ENCODE measurements at regions not wholly inside any gene's neighbourhood (a gene's known extent, or its start where the extent isn't known, plus 50 kb on each side); places are given as distances from the start of the nearest gene placed in this dataset.
"Not testable (repeated sequence)": the region's sequence is repeated elsewhere in the genome, so short reads cannot be mapped to it uniquely, and the experiment has no call there.

GRCh38 chr17:26774291-26775218 is 519.4 kb upstream of the WSB1 start:
- H3K4me3 ChIP-seq (replicated peaks in 1 of 2; ENCODE audit: low read depth in 2 of 2, low read length in 2 of 2): no peak overlapping the region
- no peak for TF ChIP-seq CTCF (IDR thresholded peaks at IDR 0.05; ENCODE audit: low read depth, low read length)
- DNase-seq (ENCODE audit: low read depth in 2 of 2): no peak

- no peak overlapping the region for H3K4me3 ChIP-seq (replicated peaks in 1 of 2; ENCODE audit: low read depth in 2 of 2, low read length in 2 of 2)
- DNase-seq (ENCODE audit: low read depth in 2 of 2): no peak
- no peak for TF ChIP-seq CTCF (IDR thresholded peaks at IDR 0.05; ENCODE audit: low read depth, low read length)
Observed at GRCh38 chr17:26775219-26775822, 518.6 kb upstream of the WSB1 start.

- DNase-seq (ENCODE audit: low read depth in 2 of 2); H3K4me3 ChIP-seq (replicated peaks in 1 of 2; ENCODE audit: low read depth in 2 of 2, low read length in 2 of 2): not testable (repeated sequence)
Observed at GRCh38 chr17:26780187-26780814, 513.6 kb upstream of the WSB1 start.

- no peak for DNase-seq (ENCODE audit: low read depth in 2 of 2)
- TF ChIP-seq CTCF (IDR thresholded peaks at IDR 0.05; ENCODE audit: low read depth, low read length): no peak
- H3K4me3 ChIP-seq (replicated peaks in 1 of 2; ENCODE audit: low read depth in 2 of 2, low read length in 2 of 2): no peak overlapping the region
Observed at GRCh38 chr17:26782153-26782552, 511.8 kb upstream of the WSB1 start.

- TF ChIP-seq CTCF (IDR thresholded peaks at IDR 0.05; ENCODE audit: low read depth, low read length): no peak
- peak; percentile 10 to 11 for DNase-seq (ENCODE audit: low read depth in 2 of 2)
- no peak overlapping the region for H3K4me3 ChIP-seq (replicated peaks in 1 of 2; ENCODE audit: low read depth in 2 of 2, low read length in 2 of 2)
Observed at GRCh38 chr17:26792486-26792885, 501.4 kb upstream of the WSB1 start.

- no peak overlapping the region for H3K4me3 ChIP-seq (replicated peaks in 1 of 2; ENCODE audit: low read depth in 2 of 2, low read length in 2 of 2)
- no peak for TF ChIP-seq CTCF (IDR thresholded peaks at IDR 0.05; ENCODE audit: low read depth, low read length)
- no peak for DNase-seq (ENCODE audit: low read depth in 2 of 2)
Observed at GRCh38 chr17:26807024-26807423, 486.9 kb upstream of the WSB1 start.

- TF ChIP-seq CTCF (IDR thresholded peaks at IDR 0.05; ENCODE audit: low read depth, low read length): no peak
- peak; percentile 6 to 13 for DNase-seq (ENCODE audit: low read depth in 2 of 2)
- no peak overlapping the region for H3K4me3 ChIP-seq (replicated peaks in 1 of 2; ENCODE audit: low read depth in 2 of 2, low read length in 2 of 2)
Observed at GRCh38 chr17:26809033-26809432, 484.9 kb upstream of the WSB1 start.
